ENCODE measurements at regions not wholly inside any gene's neighbourhood (a gene's known extent, or its start where the extent isn't known, plus 50 kb on each side); places are given as distances from the start of the nearest gene placed in this dataset.
"Not testable (repeated sequence)": the region's sequence is repeated elsewhere in the genome, so short reads cannot be mapped to it uniquely, and the experiment has no call there.

GRCh38 chr6:103504501-103505154 lies 1355.1 kb downstream of the HACE1 start (continued):
- no peak for TF ChIP-seq REST (IDR thresholded peaks at IDR 0.05; ENCODE audit: low read depth, low read length)
- TF ChIP-seq SIN3A (IDR thresholded peaks at IDR 0.05; ENCODE audit: borderline replicate concordance, low read depth, low read length) = no peak
- no peak for TF ChIP-seq GABPA (IDR thresholded peaks at IDR 0.05; ENCODE audit: low read depth)

DNA sequence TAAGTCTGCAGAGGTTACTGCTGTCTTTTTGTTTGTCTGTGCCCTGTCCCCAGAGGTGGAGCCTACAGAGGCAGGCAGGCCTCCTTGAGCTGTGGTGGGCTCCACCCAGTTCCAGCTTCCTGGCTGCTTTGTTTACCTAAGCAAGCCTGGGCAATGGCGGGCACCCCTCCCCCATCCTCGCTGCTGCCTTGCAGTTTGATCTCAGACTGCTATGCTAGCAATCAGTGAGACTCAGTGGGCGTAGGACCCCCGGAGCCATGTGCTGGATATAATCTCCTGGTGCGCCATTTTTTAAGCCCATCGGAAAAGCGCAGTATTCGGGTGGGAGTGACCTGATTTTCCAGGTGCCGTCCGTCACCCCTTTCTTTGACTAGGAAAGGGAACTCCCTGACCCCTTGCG lies 1363.1 kb downstream of the HACE1 start:
- POLR2A ChIA-PET; H3K9ac ChIP-seq; H3K27me3 ChIP-seq (ENCODE audit: insufficient read depth); H3K79me2 ChIP-seq (ENCODE audit: insufficient read depth); H2AFZ ChIP-seq (ENCODE audit: low read depth); H3K4me3 ChIP-seq (ENCODE audit: low read depth in 2 of 2, low read length in 1 of 2); H4K20me1 ChIP-seq (ENCODE audit: insufficient read depth); H3K27ac ChIP-seq (ENCODE audit: low read depth in 2 of 2, low read length in 1 of 2); H3K9me3 ChIP-seq; H3K36me3 ChIP-seq (replicated peaks in 1 of 2; ENCODE audit: control insufficient read depth in 1 of 2, insufficient read depth in 2 of 2, low read length in 1 of 2); H3F3A ChIP-seq (replicated peaks; ENCODE audit: insufficient read depth); H3K4me1 ChIP-seq (ENCODE audit: control insufficient read depth in 1 of 2, insufficient read depth in 2 of 2, low read depth in 1 of 2, low read length in 1 of 2); H3K9me2 ChIP-seq; H3K4me2 ChIP-seq; DNase-seq; CTCF ChIA-PET: not testable (repeated sequence)
- 46% methylated on average over 4 of the region's 11 CpGs for WGBS (ENCODE audit: low lambda C conversion rate)

DNA sequence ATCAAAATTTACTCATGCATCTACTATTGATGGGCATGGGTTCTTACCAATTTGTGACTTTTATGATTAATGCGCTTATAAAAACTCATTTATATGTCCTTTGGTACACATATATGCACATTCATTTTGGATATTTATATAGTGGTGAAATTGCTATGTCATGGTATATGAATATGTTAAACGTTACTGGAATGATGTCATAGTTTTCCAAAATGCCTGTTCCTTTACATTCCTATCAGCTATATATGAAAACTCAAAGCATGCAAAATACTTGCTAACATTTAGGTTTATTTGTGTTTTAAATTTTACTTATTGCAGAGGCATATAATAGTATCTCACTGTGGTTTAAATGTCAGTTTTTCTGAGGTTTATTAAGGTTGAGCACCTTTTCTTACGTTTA lies 1403.1 kb downstream of the HACE1 start:
- no peaks in the 10 kb centered on the region for H4K20me1 ChIP-seq (ENCODE audit: insufficient read depth)
- H3K79me2 ChIP-seq (ENCODE audit: insufficient read depth) = no peaks in the 10 kb centered on the region
- no peaks in the 10 kb centered on the region for H3K27me3 ChIP-seq (ENCODE audit: insufficient read depth)
- no peaks in the 10 kb centered on the region for H3K36me3 ChIP-seq (replicated peaks in 1 of 2; ENCODE audit: control insufficient read depth in 1 of 2, insufficient read depth in 2 of 2, low read length in 1 of 2)
- TF ChIP-seq RXRA (IDR thresholded peaks at IDR 0.05; ENCODE audit: borderline replicate concordance, low read depth) (no peak), NFIC (IDR thresholded peaks at IDR 0.05; ENCODE audit: borderline replicate concordance) (no peak), ELF1 (IDR thresholded peaks at IDR 0.05) (no peak), USF2 (IDR thresholded peaks at IDR 0.05; ENCODE audit: borderline replicate concordance, low read depth, low read length) (no peak), RCOR1 (IDR thresholded peaks at IDR 0.05; ENCODE audit: low read length) (no peak), SMC3 (IDR thresholded peaks at IDR 0.05; ENCODE audit: low read depth, low read length) (no peak), REST (IDR thresholded peaks at IDR 0.05; ENCODE audit: low read depth, low read length) (no peak), FOXJ3 (CRISPR knock-in tag; IDR thresholded peaks at IDR 0.05) (no peak), RFX5 (IDR thresholded peaks at IDR 0.05; ENCODE audit: low read length) (no peak), NRF1 (IDR thresholded peaks at IDR 0.05; ENCODE audit: low read depth, low read length) (no peak), YY1 (IDR thresholded peaks at IDR 0.05; ENCODE audit: low read depth) (no peak), TEAD4 (IDR thresholded peaks at IDR 0.05; ENCODE audit: borderline replicate concordance, insufficient read depth) (no peak)
- TF ChIP-seq, protein P1, sequence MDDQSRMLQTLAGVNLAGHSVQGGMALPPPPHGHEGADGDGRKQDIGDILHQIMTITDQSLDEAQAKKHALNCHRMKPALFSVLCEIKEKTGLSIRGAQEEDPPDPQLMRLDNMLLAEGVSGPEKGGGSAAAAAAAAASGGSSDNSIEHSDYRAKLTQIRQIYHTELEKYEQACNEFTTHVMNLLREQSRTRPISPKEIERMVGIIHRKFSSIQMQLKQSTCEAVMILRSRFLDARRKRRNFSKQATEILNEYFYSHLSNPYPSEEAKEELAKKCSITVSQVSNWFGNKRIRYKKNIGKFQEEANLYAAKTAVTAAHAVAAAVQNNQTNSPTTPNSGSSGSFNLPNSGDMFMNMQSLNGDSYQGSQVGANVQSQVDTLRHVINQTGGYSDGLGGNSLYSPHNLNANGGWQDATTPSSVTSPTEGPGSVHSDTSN (IDR thresholded peaks at IDR 0.05) = no peak
- H3F3A ChIP-seq (replicated peaks; ENCODE audit: insufficient read depth) = peaks cover 2% of the 10 kb centered on the region
- no peak overlapping the region for H3K4me3 ChIP-seq (ENCODE audit: low read depth in 2 of 2, low read length in 1 of 2)
- no peak overlapping the region for H2AFZ ChIP-seq (ENCODE audit: low read depth)
- H3K9ac ChIP-seq = no peak overlapping the region
- H3K27ac ChIP-seq (ENCODE audit: low read depth in 2 of 2, low read length in 1 of 2) = no peak overlapping the region
- H3K9me2 ChIP-seq = no peaks in the 10 kb centered on the region
- H3K4me2 ChIP-seq = no peak overlapping the region
- no peaks in the 10 kb centered on the region for H3K9me3 ChIP-seq
- DNase-seq = no peak
- 55% methylated on average over 3 of the region's 3 CpGs for WGBS (ENCODE audit: low lambda C conversion rate)
- ChIA-PET CTCF (no interaction called here), POLR2A (no interaction called here)
- no peaks in the 10 kb centered on the region for H3K4me1 ChIP-seq (ENCODE audit: control insufficient read depth in 1 of 2, insufficient read depth in 2 of 2, low read depth in 1 of 2, low read length in 1 of 2)
